Upper lobe of right lung (tissue), 1 donor: ENCODE measurements at regions not wholly inside any gene's neighbourhood (a gene's known extent, or its start where the extent isn't known, plus 50 kb on each side); places are given as distances from the start of the nearest gene placed in this dataset.

Source experiments
- ATAC-seq: fragments of 200-7000 bp; cut with Tn5 transposase; one replicate; pipeline ENCODE4 v1.9.1; 2020; ENCODE audit warnings: mild to moderate bottlenecking, moderate library complexity
- DNase-seq: peaks from one replicate; pipeline ENCODE4 v3.0.0-alpha.2; 2020
- H3K27ac ChIP-seq: fragments of 200-600 bp; one replicate; pipeline ENCODE4 v1.8.0; 2022
- H3K27me3 ChIP-seq: fragments of 200-600 bp; one replicate; pipeline ENCODE4 v1.8.0; 2022; ENCODE audit warnings: mild to moderate bottlenecking
- H3K36me3 ChIP-seq: fragments of 200-600 bp; one replicate; pipeline ENCODE4 v1.8.0; 2022
- H3K4me1 ChIP-seq: fragments of 200-600 bp; one replicate; pipeline ENCODE4 v1.8.0; 2022
- H3K4me3 ChIP-seq: fragments of 200-600 bp; one replicate; pipeline ENCODE4 v1.8.0; 2022; ENCODE audit warnings: mild to moderate bottlenecking
- H3K9me3 ChIP-seq: fragments of 200-600 bp; one replicate; pipeline ENCODE4 v1.8.0; 2022
- intact Hi-C: fragments of 100-400 bp; cut with DNase I; formaldehyde crosslinking; loops from one replicate; pipeline ENCODE4 v1.11.0; 2022
- TF ChIP-seq, protein P1 (sequence below): fragments of 200-600 bp; IDR thresholded peaks from one replicate; pipeline ENCODE4 v1.8.0; 2022; ENCODE audit warnings: antibody characterized with exemption
- donor health status: DM: no; HTN: yes; CAD: no; lungs with severe emphysema.

DNA sequence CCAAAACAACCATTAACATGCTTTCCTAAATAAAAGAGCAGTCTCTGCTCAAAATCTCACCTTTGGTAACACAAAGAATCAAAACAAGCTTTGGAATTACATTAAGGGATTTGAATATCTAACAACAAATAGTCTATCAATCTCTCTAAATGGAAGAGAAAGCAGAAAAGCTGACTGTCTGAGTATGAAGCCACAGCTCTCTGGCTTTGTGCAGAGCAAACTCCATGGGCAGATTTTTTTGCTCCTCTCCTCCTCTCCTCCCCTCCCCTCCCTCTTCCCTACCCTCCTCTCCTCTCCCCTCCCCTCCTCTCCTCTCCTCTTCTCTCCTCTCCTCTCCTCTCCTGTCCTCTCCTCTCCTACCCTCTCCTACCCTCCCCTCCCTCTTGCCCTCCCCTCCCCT lies 329.5 kb upstream of the ETAA1 start:
- Histone ChIP-seq H3K27ac (no peak overlapping the region), H3K36me3 (no peaks in the 10 kb centered on the region), H3K9me3 (no peaks in the 10 kb centered on the region), H3K4me3 (no peak overlapping the region), H3K4me1 (no peaks in the 10 kb centered on the region), H3K27me3 (no peaks in the 10 kb centered on the region)
- DNase-seq (no peak), ATAC-seq (no peak)
- intact Hi-C loops = no loop called here
- TF ChIP-seq, protein P1, sequence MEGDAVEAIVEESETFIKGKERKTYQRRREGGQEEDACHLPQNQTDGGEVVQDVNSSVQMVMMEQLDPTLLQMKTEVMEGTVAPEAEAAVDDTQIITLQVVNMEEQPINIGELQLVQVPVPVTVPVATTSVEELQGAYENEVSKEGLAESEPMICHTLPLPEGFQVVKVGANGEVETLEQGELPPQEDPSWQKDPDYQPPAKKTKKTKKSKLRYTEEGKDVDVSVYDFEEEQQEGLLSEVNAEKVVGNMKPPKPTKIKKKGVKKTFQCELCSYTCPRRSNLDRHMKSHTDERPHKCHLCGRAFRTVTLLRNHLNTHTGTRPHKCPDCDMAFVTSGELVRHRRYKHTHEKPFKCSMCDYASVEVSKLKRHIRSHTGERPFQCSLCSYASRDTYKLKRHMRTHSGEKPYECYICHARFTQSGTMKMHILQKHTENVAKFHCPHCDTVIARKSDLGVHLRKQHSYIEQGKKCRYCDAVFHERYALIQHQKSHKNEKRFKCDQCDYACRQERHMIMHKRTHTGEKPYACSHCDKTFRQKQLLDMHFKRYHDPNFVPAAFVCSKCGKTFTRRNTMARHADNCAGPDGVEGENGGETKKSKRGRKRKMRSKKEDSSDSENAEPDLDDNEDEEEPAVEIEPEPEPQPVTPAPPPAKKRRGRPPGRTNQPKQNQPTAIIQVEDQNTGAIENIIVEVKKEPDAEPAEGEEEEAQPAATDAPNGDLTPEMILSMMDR = no peak

DNA sequence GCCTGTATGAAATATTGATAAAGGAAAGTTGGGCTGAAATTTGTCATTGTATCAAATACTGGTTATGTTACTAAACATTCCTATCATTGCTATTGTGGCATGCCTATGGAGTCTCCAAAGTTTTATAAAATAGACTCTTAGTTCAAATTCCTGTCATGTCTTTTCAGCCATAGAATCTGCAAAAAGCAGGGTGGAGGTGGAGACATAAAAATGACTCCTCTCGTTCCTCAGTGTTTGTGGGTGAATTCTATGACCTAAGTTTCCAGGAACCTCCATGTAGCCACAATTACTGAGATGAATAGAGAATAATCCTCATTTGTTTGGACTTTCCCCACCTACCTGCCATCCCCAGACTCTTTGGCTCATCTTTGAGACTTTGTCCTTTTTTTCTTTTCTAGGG lies 326.3 kb upstream of the ETAA1 start:
- Histone ChIP-seq H3K27me3 (no peaks in the 10 kb centered on the region), H3K4me3 (no peak overlapping the region), H3K4me1 (no peaks in the 10 kb centered on the region), H3K27ac (no peak overlapping the region), H3K9me3 (no peaks in the 10 kb centered on the region), H3K36me3 (no peaks in the 10 kb centered on the region)
- DNase-seq (no peak), ATAC-seq (no peak)
- intact Hi-C loops = no loop called here
- TF ChIP-seq, protein P1 = no peak

DNA sequence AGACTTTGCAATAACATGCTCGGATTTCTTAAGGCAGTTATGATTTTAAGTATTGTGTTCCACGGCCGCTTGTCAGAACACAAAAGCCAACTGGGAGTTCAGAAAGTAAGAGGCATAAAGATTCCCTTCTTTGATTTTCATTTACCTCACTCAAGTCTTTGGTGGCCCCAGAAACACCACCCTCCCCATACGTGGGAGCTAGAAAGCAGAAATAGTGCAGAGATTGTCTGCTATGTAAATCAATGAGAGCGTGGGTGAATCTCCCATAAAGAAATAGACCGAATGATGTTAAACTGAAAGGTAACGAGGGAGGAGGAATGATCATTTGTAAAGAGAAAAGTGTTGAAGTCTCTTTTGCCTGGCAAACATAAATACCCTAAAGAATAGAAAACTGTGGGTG lies 322.1 kb upstream of the ETAA1 start:
- Histone ChIP-seq H3K36me3 (no peaks in the 10 kb centered on the region), H3K27ac (no peak overlapping the region), H3K4me3 (no peak overlapping the region), H3K9me3 (no peaks in the 10 kb centered on the region), H3K27me3 (no peaks in the 10 kb centered on the region), H3K4me1 (no peaks in the 10 kb centered on the region)
- DNase-seq (no peak), ATAC-seq (no peak)
- intact Hi-C loops = no loop called here
- TF ChIP-seq, protein P1 = no peak

DNA sequence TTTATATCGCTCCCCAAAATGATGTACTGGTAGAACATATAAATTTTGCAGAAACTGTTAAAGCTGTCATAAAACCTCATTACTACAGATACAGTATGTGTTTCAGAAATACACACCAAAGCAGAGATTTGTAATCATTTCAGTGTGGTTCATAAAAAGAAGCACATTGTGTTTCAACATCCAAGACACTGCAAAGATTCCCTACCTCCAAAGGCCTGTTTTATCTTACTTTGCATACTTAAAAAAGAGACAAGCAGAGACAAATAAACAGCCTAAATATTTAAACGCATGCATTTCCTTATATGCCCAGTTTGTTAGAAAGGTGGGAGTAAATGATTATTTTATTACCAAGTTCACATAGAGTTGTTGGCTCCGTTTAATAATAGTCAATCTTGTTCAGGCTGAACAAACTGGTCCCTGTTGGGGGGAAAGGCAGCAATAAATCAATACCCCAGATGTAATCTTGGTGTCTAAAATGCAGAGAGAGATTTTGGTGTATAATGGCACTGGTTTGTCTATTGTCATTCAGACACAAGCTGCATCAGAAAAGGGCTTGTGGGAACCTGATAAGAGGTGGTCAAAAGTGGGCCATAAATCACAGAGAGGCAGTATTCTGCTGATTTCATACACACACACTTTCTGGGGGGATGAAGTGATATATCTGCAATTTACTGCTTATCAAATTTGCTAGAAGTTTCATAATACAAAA lies 321.4 kb upstream of the ETAA1 start:
- intact Hi-C loops = no loop called here
- Histone ChIP-seq H3K9me3 (no peaks in the 10 kb centered on the region), H3K27me3 (no peaks in the 10 kb centered on the region), H3K4me3 (no peak overlapping the region), H3K4me1 (no peaks in the 10 kb centered on the region), H3K27ac (no peak overlapping the region), H3K36me3 (no peaks in the 10 kb centered on the region)
- DNase-seq = no peak
- no peak for ATAC-seq
- TF ChIP-seq, protein P1 = no peak

DNA sequence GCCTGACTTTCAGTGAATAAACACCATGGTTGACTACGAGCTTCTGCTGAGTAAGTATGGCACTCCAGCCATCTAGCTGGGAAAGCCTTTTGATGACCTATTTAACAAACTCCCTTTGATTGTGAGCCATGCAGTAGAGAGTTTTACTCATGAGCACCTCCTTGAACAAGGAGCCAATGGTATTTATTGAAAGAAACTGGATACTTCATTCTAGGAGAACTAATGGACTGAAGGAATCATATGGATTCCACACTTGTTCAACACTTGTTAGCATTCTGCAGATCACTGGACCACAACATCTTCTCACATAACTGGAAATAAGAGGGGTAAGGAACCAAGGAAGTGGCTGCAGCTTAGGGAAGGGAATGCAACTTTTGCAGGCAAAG lies 320.9 kb upstream of the ETAA1 start:
- Histone ChIP-seq H3K9me3 (no peaks in the 10 kb centered on the region), H3K27ac (no peak overlapping the region), H3K36me3 (no peaks in the 10 kb centered on the region), H3K4me3 (no peak overlapping the region), H3K27me3 (no peaks in the 10 kb centered on the region), H3K4me1 (no peaks in the 10 kb centered on the region)
- no peak for DNase-seq
- intact Hi-C loops = no loop called here
- ATAC-seq = no peak
- TF ChIP-seq, protein P1 = no peak

DNA sequence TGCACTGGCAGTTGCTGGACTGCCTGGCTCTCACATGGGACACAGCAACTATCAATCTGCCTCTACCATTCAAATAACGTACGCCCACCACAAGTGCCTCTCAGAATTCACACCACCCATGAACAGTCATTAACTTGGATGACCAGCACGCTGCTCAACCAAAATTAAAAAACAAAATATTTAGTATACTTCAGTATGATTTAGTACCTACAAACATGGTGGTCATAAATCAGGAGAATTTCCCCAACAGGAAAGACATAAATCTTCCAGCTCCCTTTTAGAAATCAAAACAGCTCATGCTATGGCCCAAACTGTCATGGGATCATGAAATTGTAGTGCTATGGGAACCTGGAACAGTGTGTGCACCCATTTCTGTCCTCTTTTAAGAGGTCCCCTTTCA lies 317.4 kb upstream of the ETAA1 start:
- Histone ChIP-seq H3K27me3 (no peaks in the 10 kb centered on the region), H3K36me3 (no peaks in the 10 kb centered on the region), H3K4me3 (no peak overlapping the region), H3K27ac (no peak overlapping the region), H3K9me3 (no peaks in the 10 kb centered on the region), H3K4me1 (no peaks in the 10 kb centered on the region)
- intact Hi-C loops = no loop called here
- no peak for DNase-seq
- no peak for ATAC-seq
- TF ChIP-seq, protein P1 = no peak
